ENCODE measurements at regions not wholly inside any gene's neighbourhood (a gene's known extent, or its start where the extent isn't known, plus 50 kb on each side); places are given as distances from the start of the nearest gene placed in this dataset.

DNA sequence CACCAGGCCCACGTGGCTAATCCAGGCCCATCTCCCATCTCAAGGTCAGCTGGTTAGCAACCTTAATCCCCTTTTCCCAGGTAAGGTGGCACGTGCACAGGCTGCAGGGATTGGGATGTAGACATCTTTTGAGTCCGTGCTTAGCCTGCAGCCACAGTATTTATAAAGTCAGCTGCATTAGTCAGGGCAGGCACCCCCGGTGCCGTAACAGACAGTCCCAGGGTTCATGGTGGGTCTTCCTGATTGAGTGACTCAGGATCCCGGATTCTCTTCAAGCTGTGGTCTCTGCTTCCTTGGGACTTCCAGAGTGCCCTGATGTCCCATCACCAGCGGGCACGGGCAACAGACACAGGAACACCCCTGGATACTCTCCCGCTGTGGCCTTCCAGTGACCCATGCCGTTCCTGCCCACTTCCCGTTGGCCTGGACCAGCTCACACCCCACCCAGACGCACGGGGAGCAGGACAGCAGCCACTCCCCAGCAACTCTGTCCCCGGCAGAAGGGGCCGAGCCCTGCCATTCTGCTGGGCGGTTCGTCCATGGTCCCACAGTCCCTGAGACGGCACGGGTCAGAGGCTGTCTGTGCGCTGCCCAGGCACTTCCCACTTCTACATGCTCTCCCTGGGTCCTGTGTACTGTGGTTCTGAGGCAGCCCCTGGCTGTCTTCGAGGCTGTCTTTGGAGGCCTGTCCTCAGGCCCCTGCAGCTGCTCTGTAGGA is 248.6 kb upstream of the GSE1 start:
- Histone ChIP-seq H3K27me3 (ENCODE audit: insufficient read depth, low read length) (no peaks in the 10 kb centered on the region; the same call in 1 of the 2 replicates), H3K18ac (ENCODE audit: insufficient read length, low read depth, low read length) (no peak overlapping the region), H3K4me2 (ENCODE audit: insufficient read depth, insufficient read length, low read length) (no peak overlapping the region), H3K79me2 (ENCODE audit: insufficient read depth, low read length) (no peaks in the 10 kb centered on the region), H2BK12ac (ENCODE audit: insufficient read length, low read depth, low read length) (no peak overlapping the region), H4K5ac (ENCODE audit: insufficient read length, low read depth, low read length) (no peak overlapping the region), H3K4me1 (ENCODE audit: insufficient read depth, low read length) (0 out of 2 replicates have a peak, but pooled peaks cover 4% of the 10 kb centered on the region), H3K23ac (ENCODE audit: insufficient read length, low read depth, low read length) (no peak overlapping the region), H3K23me2 (ENCODE audit: insufficient read length, low read depth, low read length, poor library complexity, severe bottlenecking) (no peaks in the 10 kb centered on the region), H2AFZ (ENCODE audit: low read length) (no peak overlapping the region), H4K91ac (ENCODE audit: insufficient read length, low read depth, low read length) (no peak overlapping the region), H4K8ac (replicated peaks; ENCODE audit: insufficient read length, low read depth, low read length) (no peak overlapping the region), H3K14ac (ENCODE audit: insufficient read depth, low read length) (no peak overlapping the region; the same call in 1 of the 2 replicates), H2BK15ac (ENCODE audit: low read depth, low read length) (no peak overlapping the region), H2AK5ac (ENCODE audit: insufficient read length, low read length) (no peak overlapping the region), H2BK5ac (ENCODE audit: insufficient read length, low read length) (no peak overlapping the region), H3K9me3 (ENCODE audit: control insufficient read depth, low read depth, low read length) (no peaks in the 10 kb centered on the region), H3K56ac (ENCODE audit: insufficient read length, low read depth, low read length) (no peak overlapping the region), H3K9ac (ENCODE audit: extremely low read depth, insufficient read length, low read length) (no peak overlapping the region), H3T11ph (ENCODE audit: low read length) (no peak overlapping the region), H3K79me1 (ENCODE audit: insufficient read depth, low read depth, low read length, poor library complexity, severe bottlenecking) (no peaks in the 10 kb centered on the region), H2BK20ac (ENCODE audit: low read depth, low read length, poor library complexity, severe bottlenecking) (no peak overlapping the region), H3K27ac (ENCODE audit: insufficient read length, low read depth, low read length) (no peak overlapping the region), H3K4ac (ENCODE audit: low read depth, low read length) (no peak overlapping the region), H2BK120ac (ENCODE audit: low read depth, low read length, poor library complexity, severe bottlenecking) (no peak overlapping the region), H4K20me1 (ENCODE audit: control insufficient read depth, insufficient read depth, insufficient read length) (no peaks in the 10 kb centered on the region)
- Mint-ChIP-seq H3K4me1 (peaks cover 20 to 24% of the 10 kb centered on the region in 2 experiments), H3K9me3 (peaks cover 0 to 7% of the 10 kb centered on the region in 2 experiments; a peak in 3 of 5 replicates), H3K27me3 (ENCODE audit: low read depth) (peaks cover 62% of the 10 kb centered on the region), H3K36me3 (ENCODE audit: insufficient read depth in 1 of 3, low read depth in 3 of 3) (peaks cover 2 to 10% (median 3%) of the 10 kb centered on the region in 3 experiments; a peak in 3 of 7 replicates), H3K4me3 (no peak overlapping the region), H3K27ac (no peak overlapping the region)
- DNase-seq = no peak
- TF ChIP-seq, protein P1, sequence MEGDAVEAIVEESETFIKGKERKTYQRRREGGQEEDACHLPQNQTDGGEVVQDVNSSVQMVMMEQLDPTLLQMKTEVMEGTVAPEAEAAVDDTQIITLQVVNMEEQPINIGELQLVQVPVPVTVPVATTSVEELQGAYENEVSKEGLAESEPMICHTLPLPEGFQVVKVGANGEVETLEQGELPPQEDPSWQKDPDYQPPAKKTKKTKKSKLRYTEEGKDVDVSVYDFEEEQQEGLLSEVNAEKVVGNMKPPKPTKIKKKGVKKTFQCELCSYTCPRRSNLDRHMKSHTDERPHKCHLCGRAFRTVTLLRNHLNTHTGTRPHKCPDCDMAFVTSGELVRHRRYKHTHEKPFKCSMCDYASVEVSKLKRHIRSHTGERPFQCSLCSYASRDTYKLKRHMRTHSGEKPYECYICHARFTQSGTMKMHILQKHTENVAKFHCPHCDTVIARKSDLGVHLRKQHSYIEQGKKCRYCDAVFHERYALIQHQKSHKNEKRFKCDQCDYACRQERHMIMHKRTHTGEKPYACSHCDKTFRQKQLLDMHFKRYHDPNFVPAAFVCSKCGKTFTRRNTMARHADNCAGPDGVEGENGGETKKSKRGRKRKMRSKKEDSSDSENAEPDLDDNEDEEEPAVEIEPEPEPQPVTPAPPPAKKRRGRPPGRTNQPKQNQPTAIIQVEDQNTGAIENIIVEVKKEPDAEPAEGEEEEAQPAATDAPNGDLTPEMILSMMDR (conservative IDR thresholded peaks at IDR 0.05) = no peak
- WGBS (ENCODE audit: extremely low coverage, insufficient read length, low lambda C conversion rate) = no CpG with 5 or more reads among the region's 21 CpGs

Data from H9 (cell line).